B cell (primary cell): ENCODE measurements at regions not wholly inside any gene's neighbourhood (a gene's known extent, or its start where the extent isn't known, plus 50 kb on each side); places are given as distances from the start of the nearest gene placed in this dataset.

Experiments used
- ATAC-seq: fragments of 200-7000 bp; cut with Tn5 transposase; one replicate; pipeline ENCODE4 v1.10.0; 2021; ENCODE audit warnings: low read depth, mild to moderate bottlenecking, moderate number of reproducible peaks, moderate library complexity
- CTCF ChIA-PET: fragments of 350-600 bp; sonication (Branson Sonifier 250); formaldehyde crosslinking; loops from one replicate; lab custom pipeline; 2021; ENCODE audit warnings: antibody characterized with exemption, inconsistent platforms; lab: Charles Lee
- POLR2A ChIA-PET: fragments of 350-600 bp; sonication (Branson Sonifier 250); formaldehyde crosslinking; loops from one replicate; lab custom pipeline; 2021; ENCODE audit warnings: antibody characterized with exemption; lab: Charles Lee
- DNase-seq: peaks from one replicate; pipeline ENCODE4 v3.0.0; 2013
- H2AFZ ChIP-seq: 2 replicates; pipeline ENCODE4 v1.6.1; 2012; ENCODE audit warnings: mild to moderate bottlenecking, low read depth, low read length; ENCODE audit not compliant: insufficient read depth, poor library complexity, severe bottlenecking
- H3K27ac ChIP-seq, 2 donors: 1 replicate in 1 of 2; 2 replicates in 1 of 2; pipeline ENCODE4 v1.5.1; 2012 to 2013; ENCODE audit warnings: low read length in 2 of 2, mild to moderate bottlenecking in 2 of 2, moderate library complexity in 1 of 2
- H3K27me3 ChIP-seq, 4 experiments: fragments of 200-600 bp in 1 of 4; sonication (generic) in 1 of 4; replicated peaks in 1 of 4; 1 replicate in 2 of 4; 2 replicates in 2 of 4; pipeline versions ENCODE4 v1.6.1 to v1.7.0; 2013 to 2016; ENCODE audit warnings: low read length in 3 of 4, mild to moderate bottlenecking in 2 of 4, mixed read lengths in 1 of 4, moderate library complexity in 1 of 4; ENCODE audit not compliant: insufficient read depth in 4 of 4, control insufficient read depth in 3 of 4; ENCODE audit errors: control extremely low read depth in 1 of 4
- H3K36me3 ChIP-seq, 2 experiments: replicated peaks in 1 of 2; 1 replicate in 1 of 2; 2 replicates in 1 of 2; pipeline versions ENCODE4 v1.6.1 to v1.7.1; 2013; ENCODE audit warnings: low read length in 1 of 2; ENCODE audit not compliant: insufficient read depth in 2 of 2, control insufficient read depth in 1 of 2; ENCODE audit errors: control extremely low read depth in 1 of 2, extremely low read depth in 1 of 2
- H3K4me1 ChIP-seq, 2 donors: fragments of 200-600 bp in 1 of 2; sonication (generic) in 1 of 2; 1 replicate in 1 of 2; 2 replicates in 1 of 2; pipeline versions ENCODE4 v1.5.1 to v1.6.1; 2013 to 2017; ENCODE audit warnings: low read length in 2 of 2; ENCODE audit not compliant: control insufficient read depth in 2 of 2, insufficient read depth in 2 of 2
- H3K4me2 ChIP-seq: replicated peaks from 2 replicates; pipeline ENCODE3; 2012; ENCODE audit warnings: mild to moderate bottlenecking, low read depth, low read length; ENCODE audit not compliant: poor library complexity, severe bottlenecking
- H3K4me3 ChIP-seq, 5 experiments: fragments of 200-600 bp in 1 of 5; sonication (generic) in 1 of 5; 1 replicate in 3 of 5; 2 replicates in 2 of 5; pipeline versions ENCODE4 v1.5.1 to v1.7.0; 2011 to 2016; ENCODE audit warnings: low read length in 4 of 5, mild to moderate bottlenecking in 4 of 5, low read depth in 2 of 5, control low read depth in 1 of 5, moderate library complexity in 1 of 5; ENCODE audit not compliant: insufficient read depth in 1 of 5; ENCODE audit errors: control extremely low read depth in 1 of 5, extremely low read depth in 1 of 5
- H3K79me2 ChIP-seq: fragments of 200-600 bp; sonication (generic); one replicate; pipeline ENCODE4 v1.6.0; 2016; ENCODE audit warnings: low read length; ENCODE audit not compliant: control insufficient read depth, insufficient read depth
- H3K9ac ChIP-seq: fragments of 200-600 bp; sonication (generic); 2 replicates; pipeline ENCODE4 v1.6.1; 2017; ENCODE audit warnings: mild to moderate bottlenecking, low read length, moderate library complexity
- H3K9me3 ChIP-seq, 3 donors: one replicate each; pipeline versions ENCODE4 v1.6.1 to v1.7.1; 2013; ENCODE audit warnings: low read length in 2 of 3; ENCODE audit not compliant: control insufficient read depth in 2 of 3, insufficient read depth in 1 of 3; ENCODE audit errors: control extremely low read depth in 1 of 3
- H4K20me1 ChIP-seq: 2 replicates; pipeline ENCODE4 v1.6.0; 2012; ENCODE audit warnings: mild to moderate bottlenecking, low read length; ENCODE audit not compliant: insufficient read depth, control insufficient read depth, poor library complexity, severe bottlenecking
- H3K27ac Mint-ChIP-seq: one replicate; pipeline ENCODE4 v1.8.0; 2021; ENCODE audit warnings: mixed read lengths
- H3K27me3 Mint-ChIP-seq: one replicate; pipeline ENCODE4 v1.8.0; 2021; ENCODE audit warnings: mixed read lengths
- H3K4me1 Mint-ChIP-seq: one replicate; pipeline ENCODE4 v1.8.0; 2021; ENCODE audit warnings: mixed read lengths
- H3K4me3 Mint-ChIP-seq: one replicate; pipeline ENCODE4 v1.8.0; 2021; ENCODE audit warnings: mixed read lengths
- H3K9me3 Mint-ChIP-seq: one replicate; pipeline ENCODE4 v1.8.0; 2022; ENCODE audit warnings: mixed read lengths; ENCODE audit not compliant: insufficient read depth
- EZH2 ChIP-seq: IDR thresholded peaks from 2 replicates; pipeline ENCODE4 v1.6.1; 2012; ENCODE audit warnings: borderline replicate concordance, low read depth, mild to moderate bottlenecking, moderate library complexity, low read length; ENCODE audit not compliant: insufficient read depth, poor library complexity, severe bottlenecking
- WGBS: methylation state at CpG from one replicate; pipeline ENCODE4 v1.1.5; 2013; ENCODE audit warnings: missing lambda C conversion rate; ENCODE audit not compliant: insufficient coverage; 5-methylcytosine and 5-hydroxymethylcytosine counted together
- intact Hi-C: fragments of 100-400 bp; cut with micrococcal nuclease; formaldehyde crosslinking; loops from one replicate; pipeline ENCODE4 v1.10.0; 2022
- TF ChIP-seq, protein P1 (sequence below): fragments of 200-600 bp; IDR thresholded peaks from one replicate; pipeline ENCODE4 v1.8.0; 2022; ENCODE audit warnings: antibody characterized with exemption, mild to moderate bottlenecking

DNA sequence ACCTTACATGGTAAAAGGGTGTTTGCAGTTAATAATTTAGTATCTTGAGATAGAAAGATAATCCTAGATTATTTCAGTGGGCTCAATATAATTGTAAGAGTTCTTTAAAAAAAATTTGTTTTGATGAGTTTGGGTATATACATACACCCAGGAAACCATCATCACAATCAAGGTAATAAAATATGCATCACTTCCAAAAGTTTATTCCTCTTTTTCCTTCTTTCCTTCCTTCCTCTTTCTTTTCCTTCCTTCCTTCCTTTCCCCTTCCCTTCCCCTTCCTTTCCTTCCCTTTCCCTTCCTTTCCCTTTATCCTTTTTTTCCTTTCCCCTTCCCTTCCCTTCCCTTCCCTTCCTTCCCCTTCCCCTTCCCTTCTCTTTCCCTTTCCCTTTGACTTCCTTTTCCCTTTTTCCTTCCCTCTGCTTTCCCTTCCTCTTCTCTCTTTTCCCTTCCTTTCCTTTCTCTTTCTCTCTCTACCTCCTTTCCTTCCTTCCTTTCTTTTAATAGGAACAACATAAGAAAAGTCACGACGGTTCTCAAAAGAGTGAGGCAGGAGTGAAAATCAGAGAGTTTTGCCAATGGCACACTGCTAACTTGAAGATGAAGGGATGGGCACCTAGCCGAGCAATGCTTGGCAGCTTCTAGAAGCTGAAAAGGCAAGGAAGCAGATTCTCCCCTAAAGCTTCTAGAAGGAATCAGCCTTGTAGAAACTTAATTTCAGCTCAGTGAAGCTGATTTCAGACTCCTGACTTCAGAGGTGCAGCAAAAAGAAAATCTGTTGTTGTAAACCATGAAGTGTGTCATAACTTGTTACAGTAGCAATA is 2050.2 kb upstream of the AGA start:
- intact Hi-C loops: no loop called here
- no peak overlapping the region for H3K4me3 Mint-ChIP-seq

DNA sequence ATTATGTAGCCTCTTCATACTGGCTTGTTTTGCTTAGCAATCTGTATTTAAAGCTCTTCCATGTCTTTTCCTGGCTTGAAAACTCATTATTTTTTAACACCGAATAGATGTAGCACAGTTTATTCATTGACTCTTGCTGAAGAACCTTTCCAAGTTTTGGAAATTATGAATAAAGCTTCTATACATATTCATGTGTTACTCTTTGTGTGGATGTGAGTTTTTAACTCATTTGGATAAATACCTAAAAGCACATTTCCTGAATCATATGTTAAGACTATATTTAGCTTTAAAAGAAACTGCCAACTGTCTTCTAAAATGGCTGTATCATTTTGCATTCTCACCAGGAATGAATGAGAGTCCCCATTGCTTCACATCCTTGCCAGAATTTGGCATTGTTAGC is 2061.7 kb upstream of the AGA start:
- no peak for TF ChIP-seq EZH2
- TF ChIP-seq, protein P1, sequence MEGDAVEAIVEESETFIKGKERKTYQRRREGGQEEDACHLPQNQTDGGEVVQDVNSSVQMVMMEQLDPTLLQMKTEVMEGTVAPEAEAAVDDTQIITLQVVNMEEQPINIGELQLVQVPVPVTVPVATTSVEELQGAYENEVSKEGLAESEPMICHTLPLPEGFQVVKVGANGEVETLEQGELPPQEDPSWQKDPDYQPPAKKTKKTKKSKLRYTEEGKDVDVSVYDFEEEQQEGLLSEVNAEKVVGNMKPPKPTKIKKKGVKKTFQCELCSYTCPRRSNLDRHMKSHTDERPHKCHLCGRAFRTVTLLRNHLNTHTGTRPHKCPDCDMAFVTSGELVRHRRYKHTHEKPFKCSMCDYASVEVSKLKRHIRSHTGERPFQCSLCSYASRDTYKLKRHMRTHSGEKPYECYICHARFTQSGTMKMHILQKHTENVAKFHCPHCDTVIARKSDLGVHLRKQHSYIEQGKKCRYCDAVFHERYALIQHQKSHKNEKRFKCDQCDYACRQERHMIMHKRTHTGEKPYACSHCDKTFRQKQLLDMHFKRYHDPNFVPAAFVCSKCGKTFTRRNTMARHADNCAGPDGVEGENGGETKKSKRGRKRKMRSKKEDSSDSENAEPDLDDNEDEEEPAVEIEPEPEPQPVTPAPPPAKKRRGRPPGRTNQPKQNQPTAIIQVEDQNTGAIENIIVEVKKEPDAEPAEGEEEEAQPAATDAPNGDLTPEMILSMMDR: no peak
- ChIA-PET POLR2A (no interaction called here), CTCF (no interaction called here)
- Mint-ChIP-seq H3K4me1 (no peaks in the 10 kb centered on the region), H3K9me3 (no peaks in the 10 kb centered on the region), H3K27me3 (no peaks in the 10 kb centered on the region), H3K4me3 (no peak overlapping the region), H3K27ac (no peak overlapping the region)
- DNase-seq (no peak), ATAC-seq (no peak)
- H3K4me1 ChIP-seq: no peaks in the 10 kb centered on the region
- no peak overlapping the region for H3K27ac ChIP-seq
- no peak overlapping the region for H3K9ac ChIP-seq
- no peak overlapping the region for H3K4me2 ChIP-seq
- intact Hi-C loops: no loop called here
- no peaks in the 10 kb centered on the region for H3K79me2 ChIP-seq
- H3K9me3 ChIP-seq: no peaks in the 10 kb centered on the region
- no peaks in the 10 kb centered on the region for H3K27me3 ChIP-seq
- no CpG with 5 or more reads among the region's 1 CpG for WGBS
- no peaks in the 10 kb centered on the region for H3K36me3 ChIP-seq
- no peak overlapping the region for H2AFZ ChIP-seq
- H4K20me1 ChIP-seq: no peaks in the 10 kb centered on the region
- no peak overlapping the region for H3K4me3 ChIP-seq

More for the DNA sequence above, 2050.2 kb upstream of the AGA start:
- ATAC-seq (no peak), DNase-seq (no peak)
- Histone ChIP-seq H3K9me3 (peaks cover 0 to 3% (median 1%) of the 10 kb centered on the region in 3 donors), H3K36me3 (no peaks in the 10 kb centered on the region), H3K4me2 (no peak overlapping the region), H4K20me1 (no peaks in the 10 kb centered on the region), H3K4me3 (no peak overlapping the region), H3K79me2 (no peaks in the 10 kb centered on the region), H2AFZ (no peak overlapping the region), H3K27me3 (no peaks in the 10 kb centered on the region), H3K9ac (no peak overlapping the region), H3K27ac (no peak overlapping the region), H3K4me1 (no peaks in the 10 kb centered on the region)
- H3K9me3 Mint-ChIP-seq: peaks cover 4% of the 10 kb centered on the region
- CTCF ChIA-PET: no interaction called here
- no peak overlapping the region for H3K27ac Mint-ChIP-seq
- POLR2A ChIA-PET: no interaction called here
- no peaks in the 10 kb centered on the region for H3K27me3 Mint-ChIP-seq
- WGBS: 93% methylated on average over 2 of the region's 3 CpGs
- H3K4me1 Mint-ChIP-seq: no peaks in the 10 kb centered on the region
- TF ChIP-seq, protein P1: no peak
- no peak for TF ChIP-seq EZH2
